ENCODE measurements at regions not wholly inside any gene's neighbourhood (a gene's known extent, or its start where the extent isn't known, plus 50 kb on each side); places are given as distances from the start of the nearest gene placed in this dataset.
"Not testable (repeated sequence)": the region's sequence is repeated elsewhere in the genome, so short reads cannot be mapped to it uniquely, and the experiment has no call there.

DNA sequence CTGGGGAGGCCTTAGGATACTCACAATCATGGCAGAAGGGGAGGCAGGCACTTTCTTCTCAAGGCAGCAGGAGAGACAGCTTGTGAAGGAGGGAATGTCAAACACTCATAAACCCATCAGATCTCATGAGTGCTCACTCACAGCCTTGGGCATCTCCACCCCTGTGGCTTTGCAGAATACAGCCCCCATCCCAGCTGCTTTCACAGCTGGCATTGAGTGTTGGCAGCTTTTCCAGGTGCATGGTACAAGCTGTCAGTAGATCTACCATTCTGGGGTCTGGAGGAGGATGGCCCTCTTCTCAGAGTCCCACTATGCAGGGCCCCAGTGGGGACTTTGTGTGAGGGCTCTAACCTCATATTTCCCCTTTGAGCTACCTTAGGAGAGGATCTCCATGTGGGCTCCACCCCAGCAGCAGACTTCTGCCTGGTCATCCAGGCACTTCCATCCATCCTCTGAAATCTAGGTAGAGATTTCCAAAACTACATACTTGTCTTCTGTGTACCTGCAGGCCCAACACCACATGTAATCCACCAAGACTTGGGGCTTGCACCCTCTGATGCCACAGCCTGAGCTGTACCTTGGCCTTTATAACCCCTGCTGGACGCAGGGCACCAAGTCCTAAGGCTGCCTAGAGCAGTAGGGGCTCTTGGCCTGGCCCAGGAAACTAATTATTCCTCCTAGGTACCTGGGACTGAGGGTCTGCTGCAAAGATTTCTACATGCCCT lies 404.2 kb upstream of the EPHA6 start:
- no peak for DNase-seq
- Mint-ChIP-seq H3K4me1 (no peaks in the 10 kb centered on the region), H3K27ac (no peak overlapping the region), H3K9me3 (peaks cover 0 to 12% of the 10 kb centered on the region in 2 donors), H3K4me3 (no peak overlapping the region), H3K27me3 (no peaks in the 10 kb centered on the region)
- ATAC-seq, result no peak

GRCh38 chr3:96416549-96417255 lies 397.7 kb upstream of the EPHA6 start:
- ATAC-seq (no peak), DNase-seq (no peak)
- Mint-ChIP-seq H3K4me3 (no peak overlapping the region), H3K27me3 (no peaks in the 10 kb centered on the region), H3K4me1 (no peaks in the 10 kb centered on the region), H3K9me3 (no peaks in the 10 kb centered on the region), H3K27ac (no peak overlapping the region)

- ATAC-seq (no peak), DNase-seq (no peak)
- no peaks in the 10 kb centered on the region for H3K27me3 Mint-ChIP-seq
- no peaks in the 10 kb centered on the region for H3K4me1 Mint-ChIP-seq
- no peaks in the 10 kb centered on the region for H3K9me3 Mint-ChIP-seq
- no peak overlapping the region for H3K4me3 Mint-ChIP-seq
- H3K27ac Mint-ChIP-seq, result no peak overlapping the region
Measured at GRCh38 chr3:96428097-96428496, 386.3 kb upstream of the EPHA6 start.

DNA sequence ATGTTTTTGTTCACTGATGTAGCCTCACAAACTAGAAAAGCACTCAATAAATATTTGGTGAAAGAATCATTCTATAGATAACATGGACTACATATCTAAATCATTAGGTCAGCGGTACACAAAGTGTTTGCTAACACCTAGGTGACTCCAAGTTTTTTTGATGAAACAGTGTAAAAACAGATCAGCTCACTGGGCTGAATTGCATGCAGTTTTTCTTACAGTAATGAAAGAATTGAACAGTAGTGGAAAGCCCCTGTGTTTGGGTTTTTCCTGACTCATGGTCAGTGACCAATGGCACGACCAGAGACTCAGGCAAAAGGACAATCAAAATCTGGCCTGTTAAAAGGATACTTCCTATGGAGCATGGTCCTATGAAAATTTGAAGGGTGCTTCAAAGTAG lies 384.3 kb upstream of the EPHA6 start:
- Mint-ChIP-seq H3K27me3 (no peaks in the 10 kb centered on the region), H3K27ac (no peak overlapping the region), H3K9me3 (no peaks in the 10 kb centered on the region), H3K4me3 (no peak overlapping the region), H3K4me1 (no peaks in the 10 kb centered on the region)
- no peak for ATAC-seq
- DNase-seq, result no peak

DNA sequence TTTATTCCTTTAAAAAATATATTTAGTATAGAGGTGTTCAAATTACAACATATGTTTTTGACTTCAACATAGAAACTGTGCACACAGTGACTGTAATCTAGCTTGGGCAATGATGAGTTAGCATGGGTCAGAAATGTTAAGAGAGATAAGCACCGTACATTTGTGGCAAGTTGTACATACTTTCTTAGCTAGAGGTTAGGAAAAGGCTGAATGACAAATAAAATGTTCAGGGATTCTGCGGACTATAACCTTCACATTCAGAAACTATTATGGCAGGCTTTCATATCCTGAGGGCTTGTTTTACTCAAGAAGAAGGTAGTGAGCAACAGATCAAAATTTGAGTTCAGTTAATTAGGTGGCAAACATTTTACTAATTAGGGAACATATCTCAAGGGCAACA lies 379.7 kb upstream of the EPHA6 start:
- peaks cover 0 to 7% of the 10 kb centered on the region in 2 donors for H3K9me3 Mint-ChIP-seq
- no peak overlapping the region for H3K27ac Mint-ChIP-seq
- no peak overlapping the region for H3K4me3 Mint-ChIP-seq
- H3K27me3 Mint-ChIP-seq, result no peaks in the 10 kb centered on the region
- ATAC-seq (no peak), DNase-seq (no peak)
- H3K4me1 Mint-ChIP-seq, result no peaks in the 10 kb centered on the region

DNA sequence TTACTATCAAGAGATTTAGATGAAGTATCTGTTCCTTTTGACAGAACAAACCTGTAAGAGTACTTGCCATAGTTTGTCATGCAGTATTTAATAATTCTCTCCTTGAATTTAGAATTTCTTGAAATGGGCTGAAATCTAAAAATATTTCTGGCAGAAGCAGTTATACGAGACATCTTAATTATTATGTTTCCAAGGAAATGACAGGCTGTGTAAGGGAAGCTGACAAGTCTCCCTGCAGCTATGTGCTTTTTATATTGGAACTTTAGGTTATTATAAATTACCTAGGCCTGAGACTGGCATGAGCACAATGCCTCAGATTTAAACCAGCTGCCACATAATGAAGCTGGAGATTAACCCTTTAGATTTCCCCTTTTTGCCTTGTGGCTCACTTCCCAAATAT lies 365.0 kb upstream of the EPHA6 start:
- H3K9me3 Mint-ChIP-seq, result peaks cover 3 to 5% of the 10 kb centered on the region in 2 donors
- no peaks in the 10 kb centered on the region for H3K4me1 Mint-ChIP-seq
- ATAC-seq (no peak), DNase-seq (no peak)
- H3K27ac Mint-ChIP-seq, result no peak overlapping the region
- H3K27me3 Mint-ChIP-seq, result no peaks in the 10 kb centered on the region
- H3K4me3 Mint-ChIP-seq, result no peak overlapping the region

- no peak overlapping the region for H3K4me3 Mint-ChIP-seq
- peaks cover 3 to 5% of the 10 kb centered on the region in 2 donors for H3K9me3 Mint-ChIP-seq
- DNase-seq, result no peak
- no peak overlapping the region for H3K27ac Mint-ChIP-seq
- no peaks in the 10 kb centered on the region for H3K4me1 Mint-ChIP-seq
- no peak for ATAC-seq
- H3K27me3 Mint-ChIP-seq, result no peaks in the 10 kb centered on the region
Measured at GRCh38 chr3:96449803-96450202, 364.6 kb upstream of the EPHA6 start.

DNA sequence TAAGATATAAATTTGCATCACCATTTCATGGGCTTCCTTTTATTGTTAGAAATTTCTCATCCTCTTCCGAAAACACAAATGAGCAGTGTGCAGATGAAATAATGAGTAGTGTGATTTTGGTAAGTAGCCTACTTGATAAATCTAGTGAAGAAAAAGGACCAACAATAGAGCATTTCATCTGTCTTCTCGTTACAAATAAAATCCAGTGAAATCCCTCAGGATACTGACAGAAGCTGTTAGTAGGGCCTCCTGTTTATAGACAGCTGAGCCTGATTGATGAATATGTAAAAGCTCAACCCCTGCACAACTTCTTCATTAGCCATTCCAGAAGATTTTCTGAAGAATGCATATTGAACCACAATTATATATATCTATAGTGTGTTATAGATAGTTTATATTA lies 363.7 kb upstream of the EPHA6 start:
- DNase-seq (no peak), ATAC-seq (no peak)
- no peaks in the 10 kb centered on the region for H3K4me1 Mint-ChIP-seq
- H3K27me3 Mint-ChIP-seq, result no peaks in the 10 kb centered on the region
- H3K9me3 Mint-ChIP-seq, result peaks cover 9 to 11% of the 10 kb centered on the region in 2 donors
- H3K27ac Mint-ChIP-seq, result no peak overlapping the region
- H3K4me3 Mint-ChIP-seq, result no peak overlapping the region

DNA sequence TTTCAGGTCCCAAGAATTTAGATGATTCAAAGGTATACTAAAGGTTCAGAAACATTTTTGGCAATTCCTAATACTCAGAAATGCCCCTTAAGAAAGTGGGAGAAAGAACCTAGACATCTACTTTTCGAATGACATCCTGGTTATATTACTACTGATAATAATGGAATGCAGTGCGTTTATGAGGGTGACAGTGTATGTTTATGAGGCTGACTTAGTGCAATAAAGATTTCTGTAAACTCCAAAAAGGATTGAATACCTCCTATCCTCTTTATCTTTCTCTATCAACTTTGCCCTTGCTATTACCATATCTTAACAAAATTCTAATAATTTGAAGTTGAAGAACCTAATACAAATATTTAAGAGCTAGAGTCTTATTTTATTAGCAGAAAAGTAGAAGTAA lies 348.9 kb upstream of the EPHA6 start:
- H3K9me3 Mint-ChIP-seq, result no peaks in the 10 kb centered on the region
- H3K4me3 Mint-ChIP-seq, result no peak overlapping the region
- DNase-seq, result no peak
- no peak overlapping the region for H3K27ac Mint-ChIP-seq
- H3K4me1 Mint-ChIP-seq, result no peaks in the 10 kb centered on the region
- no peak for ATAC-seq
- no peaks in the 10 kb centered on the region for H3K27me3 Mint-ChIP-seq

- no peaks in the 10 kb centered on the region for H3K4me1 Mint-ChIP-seq
- DNase-seq (no peak), ATAC-seq (no peak)
- no peak overlapping the region for H3K4me3 Mint-ChIP-seq
- H3K9me3 Mint-ChIP-seq, result no peaks in the 10 kb centered on the region
- H3K27me3 Mint-ChIP-seq, result no peaks in the 10 kb centered on the region
- H3K27ac Mint-ChIP-seq, result no peak overlapping the region
Measured at GRCh38 chr3:96466441-96466840, 348.0 kb upstream of the EPHA6 start.

GRCh38 chr3:96467639-96468038 lies 346.8 kb upstream of the EPHA6 start:
- ATAC-seq, result no peak
- no peak overlapping the region for H3K27ac Mint-ChIP-seq

GRCh38 chr3:96478496-96478895 lies 335.9 kb upstream of the EPHA6 start:
- no peak overlapping the region for H3K27ac Mint-ChIP-seq
- no peaks in the 10 kb centered on the region for H3K4me1 Mint-ChIP-seq
- no peaks in the 10 kb centered on the region for H3K9me3 Mint-ChIP-seq
- ATAC-seq (no peak), DNase-seq (no peak)
- H3K27me3 Mint-ChIP-seq, result no peaks in the 10 kb centered on the region
- no peak overlapping the region for H3K4me3 Mint-ChIP-seq

More at GRCh38 chr3:96467639-96468038, 346.8 kb upstream of the EPHA6 start:
- DNase-seq, result no peak
- Mint-ChIP-seq H3K4me3 (no peak overlapping the region), H3K4me1 (no peaks in the 10 kb centered on the region), H3K27me3 (no peaks in the 10 kb centered on the region), H3K9me3 (no peaks in the 10 kb centered on the region)

DNA sequence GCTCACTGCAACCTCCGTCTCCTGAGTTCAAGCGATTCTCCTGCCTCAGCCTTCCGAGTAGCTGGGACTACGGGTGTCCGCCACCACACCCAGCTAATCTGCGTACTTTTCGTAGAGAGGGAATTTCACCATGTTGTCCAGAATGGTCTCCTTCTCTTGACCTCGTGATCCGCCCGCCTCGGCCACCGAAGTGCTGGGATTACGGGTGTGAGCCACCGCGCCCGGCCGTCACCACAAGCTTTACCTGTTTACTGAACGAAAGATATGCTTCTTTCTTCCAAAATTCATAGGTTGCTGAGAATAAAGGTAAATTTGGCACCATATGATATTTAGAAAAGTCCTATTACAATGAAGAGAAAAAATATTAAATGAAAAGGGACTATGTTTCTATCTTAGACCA lies 333.5 kb upstream of the EPHA6 start:
- no peaks in the 10 kb centered on the region for H3K9me3 Mint-ChIP-seq
- no peak overlapping the region for H3K27ac Mint-ChIP-seq
- H3K4me1 Mint-ChIP-seq, result no peaks in the 10 kb centered on the region
- no peak overlapping the region for H3K4me3 Mint-ChIP-seq
- no peaks in the 10 kb centered on the region for H3K27me3 Mint-ChIP-seq
- ATAC-seq (no peak), DNase-seq (no peak)

- not testable (repeated sequence) for H3K27me3 Mint-ChIP-seq, H3K9me3 Mint-ChIP-seq, H3K4me1 Mint-ChIP-seq, H3K27ac Mint-ChIP-seq, H3K4me3 Mint-ChIP-seq, DNase-seq, ATAC-seq
Measured at GRCh38 chr3:96483191-96483590, 331.2 kb upstream of the EPHA6 start.

DNA sequence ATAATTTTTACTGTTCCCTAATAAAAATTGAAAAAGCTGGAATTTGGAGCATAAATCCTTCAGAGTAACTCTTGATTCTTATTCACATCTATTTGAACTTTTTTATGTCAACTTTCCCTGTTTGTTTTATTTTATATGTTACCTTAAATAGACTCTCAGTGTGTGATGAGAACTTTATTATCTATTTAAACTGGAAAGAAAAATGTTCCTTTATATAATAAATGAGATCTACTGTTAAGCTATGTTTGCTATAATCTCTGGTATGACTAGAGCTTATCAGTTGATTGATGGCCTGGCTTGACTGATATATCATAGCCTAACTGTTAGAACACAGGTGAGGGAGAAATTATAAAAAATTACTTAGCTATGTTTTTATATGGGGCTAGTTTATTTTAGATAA lies 330.6 kb upstream of the EPHA6 start:
- no peak for ATAC-seq
- Mint-ChIP-seq H3K27ac (no peak overlapping the region), H3K27me3 (no peaks in the 10 kb centered on the region), H3K4me1 (no peaks in the 10 kb centered on the region), H3K4me3 (no peak overlapping the region), H3K9me3 (no peaks in the 10 kb centered on the region)
- no peak for DNase-seq

GRCh38 chr3:96488708-96489107 lies 325.7 kb upstream of the EPHA6 start:
- DNase-seq (no peak), ATAC-seq (no peak)
- Mint-ChIP-seq H3K27ac (no peak overlapping the region), H3K4me3 (no peak overlapping the region), H3K27me3 (no peaks in the 10 kb centered on the region), H3K4me1 (no peaks in the 10 kb centered on the region), H3K9me3 (peaks cover 14 to 17% of the 10 kb centered on the region in 2 donors)

DNA sequence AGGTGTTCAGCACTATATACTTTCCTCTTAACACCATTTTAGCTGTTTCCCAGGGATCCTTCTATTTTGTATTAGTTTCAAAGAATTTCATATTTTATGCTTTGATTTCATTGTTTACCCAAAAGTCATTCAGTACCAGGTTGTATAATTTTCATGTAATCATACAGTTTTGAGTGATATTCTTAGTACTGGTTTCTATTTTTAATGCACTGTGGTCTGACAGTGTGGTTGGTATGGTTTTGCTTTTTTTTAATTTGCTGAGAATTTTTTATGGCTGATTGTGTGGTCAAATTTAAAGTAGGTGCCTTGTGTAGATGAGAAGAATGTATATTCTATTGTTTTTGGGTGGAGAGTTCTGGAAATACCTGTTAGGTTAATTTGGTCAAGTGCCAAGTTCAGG lies 323.4 kb upstream of the EPHA6 start:
- Mint-ChIP-seq H3K27ac (no peak overlapping the region), H3K4me1 (no peaks in the 10 kb centered on the region), H3K27me3 (no peaks in the 10 kb centered on the region), H3K9me3 (peaks cover 16 to 17% of the 10 kb centered on the region in 2 donors), H3K4me3 (no peak overlapping the region)
- no peak for DNase-seq
- no peak for ATAC-seq
